ENCODE measurements at regions not wholly inside any gene's neighbourhood (a gene's known extent, or its start where the extent isn't known, plus 50 kb on each side); places are given as distances from the start of the nearest gene placed in this dataset.
"Not testable (repeated sequence)": the region's sequence is repeated elsewhere in the genome, so short reads cannot be mapped to it uniquely, and the experiment has no call there.

DNA sequence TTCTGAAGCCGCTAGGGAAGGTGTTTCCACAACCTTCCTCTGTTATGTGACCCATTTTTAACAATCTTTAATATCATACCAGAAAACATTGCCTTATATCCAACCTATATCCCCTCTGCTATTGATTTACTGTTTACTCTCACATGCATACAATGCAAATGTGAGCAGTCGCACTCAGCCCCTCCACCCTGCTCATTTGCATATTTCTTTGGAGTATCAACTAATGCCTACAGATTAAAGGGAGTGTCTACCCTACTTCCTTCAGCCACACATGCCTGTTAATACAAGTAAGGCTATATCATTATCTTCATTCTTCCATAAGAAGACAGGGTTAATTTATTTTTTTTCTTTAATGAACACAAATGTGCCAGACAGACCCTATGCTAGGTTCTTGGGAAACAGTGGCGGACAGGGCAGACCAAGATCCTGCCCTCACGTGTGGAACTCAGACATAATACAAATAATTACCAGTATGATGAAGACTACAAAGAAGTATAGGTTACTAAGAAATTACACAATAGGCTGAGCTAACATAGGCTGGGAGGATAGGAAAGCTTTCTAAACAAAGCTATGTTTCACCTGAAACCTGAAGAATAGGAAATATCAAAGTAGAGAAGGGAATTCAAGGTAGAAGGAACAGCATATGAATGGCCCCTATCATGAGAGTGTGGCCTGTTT, 107.3 kb upstream of the MDM1 start:
- no peak for DNase-seq
- Histone ChIP-seq H3K9me3 (peaks cover 0 to 11% (median 0%) of the 10 kb centered on the region in 3 donors), H3K4me1 (no peaks in the 10 kb centered on the region), H3K4me3 (no peak overlapping the region), H3K27ac (no peak overlapping the region), H3K36me3 (replicated peaks in 1 of 2; ENCODE audit: insufficient read depth in 1 of 2, low read depth in 2 of 2) (no peaks in the 10 kb centered on the region), H3K27me3 (no peaks in the 10 kb centered on the region)
- ATAC-seq, result no peak
- TF ChIP-seq POLR2A (IDR thresholded peaks at IDR 0.05), result no peak
- TF ChIP-seq, protein P1, sequence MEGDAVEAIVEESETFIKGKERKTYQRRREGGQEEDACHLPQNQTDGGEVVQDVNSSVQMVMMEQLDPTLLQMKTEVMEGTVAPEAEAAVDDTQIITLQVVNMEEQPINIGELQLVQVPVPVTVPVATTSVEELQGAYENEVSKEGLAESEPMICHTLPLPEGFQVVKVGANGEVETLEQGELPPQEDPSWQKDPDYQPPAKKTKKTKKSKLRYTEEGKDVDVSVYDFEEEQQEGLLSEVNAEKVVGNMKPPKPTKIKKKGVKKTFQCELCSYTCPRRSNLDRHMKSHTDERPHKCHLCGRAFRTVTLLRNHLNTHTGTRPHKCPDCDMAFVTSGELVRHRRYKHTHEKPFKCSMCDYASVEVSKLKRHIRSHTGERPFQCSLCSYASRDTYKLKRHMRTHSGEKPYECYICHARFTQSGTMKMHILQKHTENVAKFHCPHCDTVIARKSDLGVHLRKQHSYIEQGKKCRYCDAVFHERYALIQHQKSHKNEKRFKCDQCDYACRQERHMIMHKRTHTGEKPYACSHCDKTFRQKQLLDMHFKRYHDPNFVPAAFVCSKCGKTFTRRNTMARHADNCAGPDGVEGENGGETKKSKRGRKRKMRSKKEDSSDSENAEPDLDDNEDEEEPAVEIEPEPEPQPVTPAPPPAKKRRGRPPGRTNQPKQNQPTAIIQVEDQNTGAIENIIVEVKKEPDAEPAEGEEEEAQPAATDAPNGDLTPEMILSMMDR (IDR thresholded peaks at IDR 0.05), result no peak
- intact Hi-C loops (cut with DNase I), result no loop called here
- 83 to 86% methylated on average over 4 of the region's 4 CpGs for WGBS, 2 donors

DNA sequence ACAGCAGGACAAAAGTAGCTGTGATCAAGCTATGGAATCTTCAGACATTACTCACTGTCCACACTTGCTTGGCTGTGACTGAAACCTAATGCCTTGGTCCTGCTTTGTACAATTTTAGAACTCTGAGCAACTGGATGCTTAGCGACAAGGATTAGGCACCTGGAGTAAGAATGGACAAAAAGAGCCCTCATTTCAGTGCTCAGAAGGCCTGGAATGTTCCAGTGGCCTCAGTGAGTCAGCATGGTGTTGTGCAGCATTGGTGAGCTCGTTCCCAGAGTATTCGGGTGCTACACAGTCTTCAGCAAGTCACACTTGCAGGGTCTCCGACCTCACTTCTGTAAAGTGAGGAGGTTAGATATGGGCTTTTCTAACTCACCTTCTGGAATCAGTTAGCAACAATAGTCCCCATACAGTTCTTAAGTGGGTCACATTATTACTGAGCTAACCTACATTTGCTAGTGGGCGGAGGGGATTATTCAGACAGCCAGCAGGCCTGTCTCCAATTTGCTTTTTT, 108.0 kb upstream of the MDM1 start:
- H3K4me1 ChIP-seq, result no peaks in the 10 kb centered on the region
- WGBS, 2 donors, result 79 to 87% methylated on average over 5 of the region's 5 CpGs
- no peaks in the 10 kb centered on the region for H3K27me3 ChIP-seq
- peaks cover 0 to 11% (median 0%) of the 10 kb centered on the region in 3 donors for H3K9me3 ChIP-seq
- no peak for ATAC-seq
- no peak overlapping the region for H3K27ac ChIP-seq
- no peak for TF ChIP-seq POLR2A (IDR thresholded peaks at IDR 0.05)
- TF ChIP-seq, protein P1 (IDR thresholded peaks at IDR 0.05), result no peak
- intact Hi-C loops (cut with DNase I), result no loop called here
- no peak for DNase-seq
- H3K4me3 ChIP-seq, result no peak overlapping the region
- H3K36me3 ChIP-seq (replicated peaks in 1 of 2; ENCODE audit: insufficient read depth in 1 of 2, low read depth in 2 of 2), result no peaks in the 10 kb centered on the region

DNA sequence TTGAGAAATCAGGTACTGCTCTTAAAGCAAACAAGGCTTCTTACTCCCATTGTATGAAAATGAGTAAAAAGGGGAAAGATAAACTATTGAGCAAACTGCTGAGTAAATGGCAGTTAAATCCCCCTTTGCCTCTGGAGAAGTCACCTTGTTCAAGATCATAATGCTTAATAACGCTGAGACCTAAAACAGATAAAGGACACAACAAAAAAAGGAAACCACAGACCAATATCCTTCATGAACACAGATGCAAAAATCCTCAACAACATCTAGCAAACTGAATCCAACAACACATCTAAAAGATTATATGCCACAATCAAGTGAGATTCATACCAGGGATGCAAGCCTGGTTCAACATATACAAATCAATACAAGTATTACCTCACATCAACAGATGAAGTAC, 109.0 kb upstream of the MDM1 start:
- Histone ChIP-seq H3K4me1 (no peaks in the 10 kb centered on the region), H3K27ac (no peak overlapping the region), H3K36me3 (replicated peaks in 1 of 2; ENCODE audit: insufficient read depth in 1 of 2, low read depth in 2 of 2) (no peaks in the 10 kb centered on the region), H3K9me3 (peaks cover 0 to 11% (median 0%) of the 10 kb centered on the region in 3 donors), H3K27me3 (no peaks in the 10 kb centered on the region), H3K4me3 (no peak overlapping the region)
- intact Hi-C loops (cut with DNase I), result no loop called here
- 33 to 57% methylated on average over 1 of the region's 1 CpG for WGBS, 2 donors
- ATAC-seq (no peak), DNase-seq (no peak)
- TF ChIP-seq, protein P1 (IDR thresholded peaks at IDR 0.05), result no peak
- TF ChIP-seq POLR2A (IDR thresholded peaks at IDR 0.05), result no peak

DNA sequence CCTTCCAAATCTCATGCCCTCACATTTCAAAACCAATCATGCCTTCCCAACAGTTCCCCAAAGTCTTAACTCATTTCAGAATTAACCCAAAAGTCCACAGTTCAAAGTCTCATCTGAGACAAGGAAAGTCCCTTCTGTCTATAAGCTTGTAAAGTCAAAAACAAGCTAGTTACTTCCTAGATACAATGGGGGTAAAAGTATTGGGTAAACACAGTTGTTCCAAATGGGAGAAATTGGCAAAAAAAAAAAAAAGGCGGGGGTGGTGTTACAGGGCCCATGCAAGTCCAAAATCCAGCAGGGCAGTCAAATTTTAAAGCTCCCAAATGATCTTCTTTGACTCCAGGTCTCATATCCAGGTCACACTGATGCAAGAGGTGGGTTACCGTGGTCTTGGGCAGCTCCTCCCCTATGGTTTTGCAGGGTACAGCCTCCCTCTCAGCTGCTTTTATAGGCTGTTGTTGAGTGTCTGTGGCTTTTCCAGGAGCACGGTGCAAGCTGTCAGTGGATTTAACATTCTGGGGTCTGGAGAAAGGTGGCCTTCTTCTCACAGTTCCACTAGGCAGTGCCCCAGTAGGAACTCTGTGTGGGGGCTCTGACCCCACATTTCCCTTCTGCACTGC, 110.3 kb upstream of the MDM1 start:
- H3K27me3 ChIP-seq; H3K4me3 ChIP-seq; intact Hi-C loops (cut with DNase I); H3K4me1 ChIP-seq; H3K36me3 ChIP-seq (replicated peaks in 1 of 2; ENCODE audit: insufficient read depth in 1 of 2, low read depth in 2 of 2); DNase-seq; H3K27ac ChIP-seq; ATAC-seq: not testable (repeated sequence)
- 70 to 87% methylated on average over 3 of the region's 3 CpGs for WGBS, 2 donors
- peaks cover 0 to 11% (median 0%) of the 10 kb centered on the region in 3 donors for H3K9me3 ChIP-seq

DNA sequence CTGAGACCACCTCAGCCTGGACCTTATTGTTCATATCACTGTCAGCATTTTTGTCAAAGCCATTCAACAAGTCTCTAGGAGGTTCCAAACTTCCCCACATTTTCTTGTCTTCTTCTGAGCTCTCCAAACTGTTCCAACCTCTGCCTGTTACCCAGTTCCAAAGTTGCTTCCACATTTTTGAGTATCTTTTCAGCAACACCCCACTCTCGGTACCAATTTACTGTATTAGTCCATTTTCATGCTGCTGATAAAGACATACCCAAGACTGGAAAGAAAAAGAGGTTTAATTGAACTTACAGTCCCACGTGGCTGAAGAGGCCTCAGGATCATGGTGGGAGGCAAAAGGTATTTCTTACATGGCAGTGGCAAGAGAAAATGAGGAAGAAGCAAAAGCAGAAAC, 111.5 kb upstream of the MDM1 start:
- H3K36me3 ChIP-seq (replicated peaks in 1 of 2; ENCODE audit: insufficient read depth in 1 of 2, low read depth in 2 of 2); H3K27me3 ChIP-seq; H3K4me1 ChIP-seq; ATAC-seq; intact Hi-C loops (cut with DNase I); H3K4me3 ChIP-seq; H3K27ac ChIP-seq; DNase-seq: not testable (repeated sequence)
- H3K9me3 ChIP-seq, result peaks cover 0 to 11% (median 0%) of the 10 kb centered on the region in 3 donors
- WGBS, 2 donors, result 71 to 72% methylated on average over 2 of the region's 2 CpGs

Measured in body of pancreas (tissue), 4 donors.